Activated CD4-positive, alpha-beta T cell treated with anti-CD3 and anti-CD28 coated beads, Interleukin-2, amount 50 U/mL, for 1 hour (primary cell): ENCODE measurements at regions not wholly inside any gene's neighbourhood (a gene's known extent, or its start where the extent isn't known, plus 50 kb on each side); places are given as distances from the start of the nearest gene placed in this dataset.
"Not testable (repeated sequence)": the region's sequence is repeated elsewhere in the genome, so short reads cannot be mapped to it uniquely, and the experiment has no call there.

Experiments
- DNase-seq: peaks from one replicate; pipeline ENCODE4 v3.0.0-alpha.2; 2020

DNA sequence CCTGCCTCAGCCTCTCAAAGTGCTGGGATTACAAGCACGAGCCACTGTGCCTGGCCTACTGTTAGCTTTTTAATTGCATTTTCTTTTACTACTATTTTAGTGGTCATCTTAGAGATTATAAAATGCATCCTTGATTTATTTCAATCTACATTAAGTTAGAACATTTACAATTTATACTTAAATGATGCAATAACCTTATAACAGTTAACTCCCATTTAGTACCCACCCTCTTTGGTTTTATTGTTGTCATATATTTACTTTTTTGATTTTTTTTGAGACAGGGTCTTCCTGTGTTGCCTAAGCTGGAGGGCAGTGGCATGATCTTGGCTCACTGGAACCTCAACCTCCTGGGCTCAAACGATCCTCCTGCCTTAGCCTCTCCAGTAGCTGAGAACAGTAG lies 77.3 kb downstream of the PPCDC start:
- no peak for DNase-seq

DNA sequence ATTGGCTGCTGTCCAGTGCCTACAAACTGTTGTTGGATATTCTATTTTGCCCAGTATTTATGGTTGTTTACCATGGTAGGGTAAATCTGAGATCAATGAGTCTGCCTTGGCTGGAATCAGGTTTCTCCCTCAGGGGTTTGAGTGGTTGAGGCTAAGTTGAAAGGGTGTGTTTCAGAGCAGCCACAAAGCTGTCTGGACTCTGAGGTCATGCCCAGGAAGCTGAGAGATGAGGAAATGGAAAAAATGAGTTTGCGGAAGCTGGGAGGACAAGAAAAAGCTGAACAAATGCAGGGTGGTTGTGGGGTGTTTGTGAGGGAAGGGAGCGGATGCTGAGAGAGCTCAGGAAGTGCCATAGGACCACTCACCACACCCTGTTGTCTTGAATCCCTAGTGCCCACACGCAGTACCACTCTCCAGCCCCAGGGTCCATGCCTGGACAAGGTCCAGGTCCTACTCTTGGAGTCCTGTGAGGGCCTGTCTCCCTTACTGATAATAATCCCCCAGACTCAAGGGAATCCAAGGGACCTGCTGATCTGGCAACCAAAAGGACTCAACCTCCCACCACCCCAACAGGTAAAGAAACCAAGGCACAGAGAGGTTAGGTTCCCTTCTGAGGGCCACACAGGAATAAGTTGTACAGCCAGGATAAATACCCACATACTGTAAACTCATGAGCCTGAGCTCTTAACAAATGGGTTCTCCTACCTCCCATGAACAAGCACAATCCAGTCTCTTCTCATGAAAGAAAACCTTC lies 81.6 kb downstream of the PPCDC start:
- DNase-seq: no peak

DNA sequence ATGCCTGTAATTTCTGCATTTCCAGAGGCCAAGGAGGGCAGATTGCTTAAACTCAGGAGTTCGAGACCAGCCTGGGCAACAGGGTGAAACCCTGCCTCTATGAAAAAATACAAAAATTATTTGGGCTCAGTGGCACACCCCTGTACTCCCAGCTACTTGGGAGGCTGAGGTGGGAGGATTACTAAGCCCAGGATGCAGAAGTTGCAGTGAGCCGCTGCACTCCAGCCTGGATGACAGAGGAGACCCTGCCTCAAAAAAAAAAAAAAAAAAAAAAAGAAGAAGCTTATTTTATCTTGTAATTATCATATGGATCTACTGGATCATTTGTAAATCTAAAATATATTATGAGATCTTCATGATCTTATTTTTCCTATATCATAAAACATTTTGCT lies 84.1 kb downstream of the PPCDC start:
- no peak for DNase-seq

DNA sequence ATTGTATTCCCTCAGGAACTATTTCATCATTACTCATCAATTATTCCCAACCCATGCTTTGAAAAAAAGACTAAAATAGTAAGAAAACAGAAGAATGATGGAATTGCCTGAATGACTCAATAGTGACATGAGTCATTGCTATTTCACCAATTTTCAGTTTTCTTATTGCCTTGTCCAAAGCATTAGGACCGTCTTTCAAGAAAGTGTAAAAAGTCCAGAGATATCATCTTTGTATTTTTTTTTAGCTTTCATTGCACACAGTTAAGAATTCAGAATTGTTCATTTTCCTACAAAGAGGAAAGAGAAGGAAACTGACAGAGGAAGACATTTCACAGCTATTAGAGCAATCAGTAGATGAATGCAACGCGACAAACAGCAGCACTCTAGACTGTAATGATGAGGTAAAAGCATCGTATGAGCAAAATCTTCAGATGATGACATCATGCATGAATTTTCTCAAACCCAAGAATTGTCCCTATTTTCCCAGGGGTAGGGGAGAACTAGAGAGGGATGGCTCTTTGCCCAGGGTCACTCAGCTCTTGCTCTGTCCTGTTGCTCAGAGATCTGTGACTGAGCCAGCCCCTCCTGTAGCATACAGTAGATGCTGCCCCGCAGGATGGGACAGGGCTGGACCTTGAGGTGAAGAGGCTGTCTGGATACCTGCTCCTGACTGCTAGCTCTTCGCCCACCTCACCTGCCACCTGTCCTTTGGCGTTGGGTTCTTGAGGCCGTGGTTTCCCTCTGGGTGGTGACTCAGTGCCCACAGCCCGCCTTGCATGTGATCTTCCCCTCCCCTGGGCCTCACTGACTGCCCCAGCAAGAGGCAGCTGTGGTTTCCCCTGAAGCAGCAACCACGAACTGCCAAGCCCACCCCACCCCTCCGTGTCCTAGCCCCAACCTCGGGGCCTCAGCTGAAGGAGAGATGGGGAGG lies 84.8 kb downstream of the PPCDC start:
- peak; percentile 25 for DNase-seq

DNA sequence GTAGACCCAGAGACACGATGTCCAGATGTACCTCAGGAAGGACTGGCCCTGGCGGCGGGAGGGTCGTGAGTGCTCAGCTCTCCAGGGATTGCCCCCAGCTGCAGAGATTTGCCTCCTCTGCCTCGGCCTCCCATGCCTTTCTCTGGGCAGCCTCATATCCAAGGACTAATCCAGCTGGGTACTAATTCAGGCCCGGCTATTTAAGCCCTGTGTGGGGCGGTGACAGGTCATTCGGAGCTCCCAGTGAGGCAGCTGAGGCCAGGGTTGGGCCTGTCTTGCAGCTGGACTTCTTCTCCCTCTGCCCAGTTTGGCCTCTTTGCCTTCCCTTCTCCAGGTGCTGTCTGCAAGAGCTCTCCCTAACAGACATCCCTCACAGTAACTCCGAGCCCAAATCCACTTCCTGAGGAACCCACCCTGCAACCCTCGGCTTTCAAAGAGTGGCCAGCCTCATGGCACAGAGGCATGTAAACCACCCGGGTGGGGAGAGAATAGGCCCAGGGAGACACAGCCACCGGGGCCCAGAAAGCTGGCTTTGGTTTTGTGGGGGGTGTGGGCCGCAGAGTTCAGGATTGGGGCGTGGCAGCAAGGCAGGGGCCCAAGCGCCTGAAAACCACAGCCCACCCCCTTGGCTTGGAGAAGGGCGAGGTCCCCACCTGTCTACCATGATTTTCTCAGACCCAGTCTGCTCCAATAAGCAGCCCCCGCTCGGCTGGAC lies 85.8 kb downstream of the PPCDC start:
- DNase-seq: no peak

DNA sequence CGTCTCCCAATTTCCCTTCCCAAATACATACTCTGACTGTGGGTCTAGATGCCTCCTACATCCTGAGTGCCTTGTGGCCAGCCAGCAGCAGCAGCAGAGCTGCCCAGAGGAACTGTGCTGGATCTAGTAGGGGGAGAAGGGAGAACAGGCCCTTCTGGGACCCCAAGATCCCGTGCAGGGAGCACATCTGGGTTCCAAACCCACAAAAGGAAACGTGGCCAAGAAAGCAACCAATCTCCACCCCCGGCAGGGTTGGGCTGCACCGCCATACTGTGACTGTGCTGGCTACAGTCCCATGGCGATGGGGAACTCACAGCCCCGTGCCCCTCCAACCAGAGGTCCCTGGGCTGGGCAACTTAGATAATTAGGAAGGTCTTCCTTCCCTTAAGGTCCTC lies 86.3 kb downstream of the PPCDC start:
- DNase-seq: no peak

DNA sequence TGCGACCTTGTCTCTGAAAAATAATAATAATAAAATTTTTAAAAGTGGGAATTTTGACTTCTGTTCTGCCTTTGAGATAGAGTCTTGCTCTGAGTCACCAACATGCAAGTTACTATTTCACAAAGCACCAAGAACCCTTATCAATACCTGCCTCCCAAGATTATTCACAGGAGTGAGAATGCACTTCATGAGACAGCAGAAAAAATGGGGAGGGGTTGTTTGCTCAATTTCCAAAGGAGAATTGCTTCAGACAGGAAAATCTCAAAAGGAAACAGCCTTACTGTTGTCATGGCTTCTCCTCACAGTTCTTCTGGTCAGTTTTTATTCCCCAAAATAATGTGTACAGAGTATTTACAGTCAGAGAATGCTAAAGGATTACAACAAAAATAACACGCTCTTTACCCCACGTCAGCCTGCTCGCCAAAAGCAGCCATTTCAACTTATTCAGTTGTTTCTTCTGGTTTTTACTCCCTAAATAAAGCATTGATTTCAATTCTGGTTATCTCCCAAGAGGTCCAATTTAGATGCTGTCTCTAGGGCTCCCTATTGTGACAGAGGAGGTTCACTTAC lies 89.0 kb downstream of the PPCDC start:
- DNase-seq: no peak

DNA sequence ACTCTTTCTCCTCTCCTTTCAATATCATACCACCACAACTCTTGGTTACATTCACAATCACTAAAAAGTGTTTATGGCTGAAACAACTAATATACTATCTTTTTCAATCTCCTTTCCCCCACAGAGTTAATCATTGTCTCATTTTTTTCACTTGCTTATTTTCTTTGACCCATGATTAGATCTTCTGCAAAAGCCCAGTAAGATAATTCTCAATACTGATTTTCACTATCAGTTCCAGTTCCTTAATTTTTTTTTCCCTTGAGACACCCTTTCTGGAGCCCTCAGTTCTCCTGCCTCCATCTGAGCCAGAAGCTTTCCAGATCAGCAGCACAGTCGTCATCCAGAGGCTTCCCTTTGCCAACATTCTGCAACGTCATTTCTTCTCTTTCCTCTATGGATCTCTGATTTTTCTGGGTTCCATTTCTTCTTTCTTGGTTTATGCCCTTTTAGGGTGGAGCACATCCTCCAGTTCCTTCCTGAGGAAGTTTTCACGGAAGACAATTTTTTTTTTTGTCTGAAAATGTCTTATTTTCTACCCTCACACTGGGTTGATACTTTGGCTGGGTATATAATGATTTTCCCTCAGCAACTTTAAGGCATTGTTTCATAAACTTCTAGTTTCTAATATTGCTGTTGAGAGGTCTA lies 88.7 kb upstream of the C15orf39 start:
- no peak for DNase-seq

DNA sequence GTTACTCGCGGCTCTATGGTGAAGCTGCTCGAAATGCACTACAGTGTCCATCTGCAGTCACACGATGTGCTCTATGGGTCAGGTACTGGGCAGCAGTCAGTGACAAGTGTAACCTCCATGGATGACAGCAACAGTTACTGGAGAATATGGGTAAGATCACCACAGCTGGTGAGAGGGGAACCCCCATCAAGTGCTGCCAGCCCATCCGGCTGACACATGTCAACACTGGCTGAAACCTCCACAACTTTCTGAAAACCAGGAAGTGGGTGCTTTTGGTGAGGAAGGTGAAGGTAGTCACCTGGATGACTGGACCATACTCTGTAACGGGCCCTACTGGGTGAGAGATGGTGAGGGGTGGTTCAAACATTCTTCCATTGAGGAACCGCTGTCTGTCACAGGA lies 87.4 kb upstream of the C15orf39 start:
- no peak for DNase-seq

DNA sequence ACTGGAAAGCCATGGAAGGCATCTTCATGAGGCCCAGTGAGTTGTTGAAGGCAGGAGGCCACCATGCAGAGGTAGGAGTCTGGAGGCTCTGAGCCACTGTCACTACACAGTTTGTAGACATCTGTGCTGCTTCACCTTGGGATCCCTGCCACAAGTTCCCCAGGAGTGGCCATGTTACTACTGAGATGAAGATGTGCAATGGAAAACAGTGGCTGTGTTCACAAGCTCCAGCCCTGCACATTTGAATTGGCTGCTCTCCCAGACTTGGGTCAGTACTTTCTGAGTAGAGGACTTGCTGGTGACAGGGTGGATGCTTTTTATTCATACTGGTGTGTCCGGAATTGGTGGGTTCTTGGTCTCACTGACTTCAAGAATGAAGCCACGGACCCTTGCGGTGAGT lies 86.9 kb upstream of the C15orf39 start:
- DNase-seq: no peak

DNA sequence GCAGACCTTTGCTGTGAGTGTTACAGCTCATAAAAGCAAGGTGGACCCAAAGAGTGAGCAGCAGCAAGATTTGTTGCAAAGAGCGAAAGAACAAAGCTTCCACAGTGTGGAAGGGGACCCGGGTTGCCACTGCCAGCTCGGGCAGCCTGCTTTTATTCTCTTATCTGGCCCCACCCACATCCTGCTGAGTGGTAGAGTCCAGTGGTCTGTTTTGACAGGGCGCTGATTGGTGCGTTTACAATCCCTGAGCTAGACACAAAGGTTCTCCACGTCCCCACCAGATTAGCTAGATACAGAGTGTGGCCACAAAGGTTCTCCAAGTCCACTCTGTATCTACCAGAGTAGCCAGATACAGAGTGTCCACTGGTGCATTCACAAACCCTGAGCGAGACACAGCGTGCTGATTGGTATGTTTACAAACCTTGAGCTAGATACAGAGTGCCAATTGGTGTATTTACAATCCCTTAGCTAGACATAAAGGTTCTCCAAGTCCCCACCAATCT lies 86.2 kb upstream of the C15orf39 start:
- not testable (repeated sequence) for DNase-seq

DNA sequence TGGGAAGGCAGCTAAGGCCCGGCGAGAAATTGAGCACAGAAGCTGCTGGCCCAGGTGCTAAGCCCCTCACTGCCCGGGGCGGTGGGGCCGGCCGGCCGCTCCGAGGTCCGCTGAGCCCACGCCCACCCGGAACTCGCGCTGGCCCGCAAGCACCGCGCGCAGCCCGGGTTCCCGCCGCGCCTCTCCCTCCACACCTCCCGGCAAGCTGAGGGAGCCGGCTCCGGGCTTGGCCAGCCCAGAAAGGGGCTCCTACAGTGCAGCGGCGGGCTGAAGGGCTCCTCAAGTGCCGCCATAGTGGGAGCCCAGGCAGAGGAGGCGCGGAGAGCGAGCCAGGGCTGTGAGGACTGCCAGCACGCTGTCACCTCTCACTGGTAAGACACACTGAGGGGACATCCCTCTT lies 85.5 kb upstream of the C15orf39 start:
- not testable (repeated sequence) for DNase-seq

DNA sequence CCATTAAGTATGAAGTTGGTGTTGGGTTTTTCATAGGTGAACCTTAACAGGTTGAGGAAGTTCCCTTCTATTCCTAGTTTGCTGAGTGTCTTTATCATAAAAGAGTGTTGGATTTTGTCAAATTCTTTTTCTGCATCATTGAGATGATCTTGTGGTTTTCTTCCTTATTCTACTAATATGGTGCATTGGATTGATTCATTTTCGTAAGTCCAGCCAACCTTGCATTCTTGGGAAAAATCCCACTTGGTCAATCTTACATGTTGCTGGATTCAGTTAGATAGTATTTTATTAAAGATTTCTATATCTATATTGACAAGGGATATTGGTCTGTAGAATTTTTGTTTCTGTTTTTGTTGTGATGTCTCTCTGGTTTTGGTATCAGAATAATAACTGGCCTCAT lies 83.7 kb upstream of the C15orf39 start:
- no peak for DNase-seq

DNA sequence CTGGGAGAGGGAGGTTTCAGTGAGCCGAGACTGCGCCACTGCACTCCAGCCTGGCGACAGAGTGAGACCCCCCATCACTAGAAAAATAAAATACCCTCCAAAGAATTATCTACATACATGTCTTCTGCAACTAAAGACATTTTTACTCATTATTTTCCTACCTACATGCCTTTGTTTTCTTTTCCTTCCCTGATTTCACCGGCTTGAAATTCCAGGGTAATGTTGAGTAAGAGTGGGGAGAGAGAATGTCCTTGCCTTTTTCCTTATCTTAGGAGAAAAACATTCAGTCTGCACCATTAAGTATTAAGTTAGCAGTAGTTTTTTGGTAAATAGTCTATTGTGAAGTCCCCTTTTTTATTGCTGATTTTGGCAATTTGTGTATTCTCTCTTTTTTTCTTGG lies 82.4 kb upstream of the C15orf39 start:
- DNase-seq: not testable (repeated sequence)

DNA sequence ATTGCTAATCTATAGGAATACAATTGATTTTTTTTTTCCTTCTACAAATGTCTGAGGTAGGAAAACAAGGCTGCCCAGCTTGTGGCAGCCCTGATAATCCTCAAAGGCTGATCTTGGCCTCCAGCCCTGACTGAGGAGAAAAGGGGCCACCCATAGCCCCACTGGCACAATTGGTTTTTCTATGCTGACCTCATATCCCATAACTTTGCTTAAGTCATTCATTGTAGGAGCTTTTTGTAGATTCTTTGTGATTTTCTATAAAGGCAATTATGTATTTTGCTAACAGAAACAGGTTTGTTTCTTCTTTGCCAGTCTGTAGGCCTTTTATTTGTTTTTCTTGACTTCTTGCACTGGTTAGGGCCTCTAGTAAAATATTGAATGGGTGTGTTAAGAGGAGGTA lies 80.2 kb upstream of the C15orf39 start:
- no peak for DNase-seq

DNA sequence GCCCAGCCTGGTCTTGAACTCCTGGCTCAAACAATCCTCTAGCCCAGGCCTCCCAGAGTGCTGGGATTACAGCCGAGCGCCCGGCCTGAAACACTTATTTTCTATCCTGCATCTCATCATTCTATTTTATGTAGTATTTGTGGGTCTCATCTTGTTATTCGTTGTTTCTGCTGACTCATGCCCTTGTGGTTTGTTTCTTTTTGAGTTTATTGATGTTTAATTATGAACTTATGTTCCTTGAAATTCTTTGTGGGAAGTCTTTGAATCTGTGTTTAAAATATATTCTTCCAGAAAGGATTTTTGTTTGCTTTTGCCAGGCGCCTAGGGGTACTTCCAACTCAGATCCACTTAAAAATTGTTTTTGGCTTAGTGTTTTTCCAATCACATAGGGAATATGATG lies 78.3 kb upstream of the C15orf39 start:
- DNase-seq: no peak

DNA sequence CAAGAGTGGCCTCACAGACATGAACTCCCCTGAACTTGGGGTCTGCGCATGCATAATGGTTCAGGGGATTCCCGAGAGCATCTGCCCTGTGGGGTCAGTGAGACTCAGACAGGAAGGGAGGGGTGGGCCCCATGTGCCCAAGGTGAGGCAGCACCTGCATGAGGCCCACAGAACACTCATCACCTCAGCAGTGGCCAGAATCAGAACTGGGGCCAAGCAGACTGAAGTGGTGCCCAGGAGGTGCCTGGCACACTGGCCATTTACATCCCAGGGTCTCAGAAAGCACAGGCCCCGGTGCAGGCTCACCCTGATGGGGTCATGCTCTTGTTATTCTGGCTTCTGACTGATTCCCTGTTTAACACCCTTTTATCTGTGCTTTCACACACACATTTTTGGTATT lies 77.4 kb upstream of the C15orf39 start:
- DNase-seq: not testable (repeated sequence)

DNA sequence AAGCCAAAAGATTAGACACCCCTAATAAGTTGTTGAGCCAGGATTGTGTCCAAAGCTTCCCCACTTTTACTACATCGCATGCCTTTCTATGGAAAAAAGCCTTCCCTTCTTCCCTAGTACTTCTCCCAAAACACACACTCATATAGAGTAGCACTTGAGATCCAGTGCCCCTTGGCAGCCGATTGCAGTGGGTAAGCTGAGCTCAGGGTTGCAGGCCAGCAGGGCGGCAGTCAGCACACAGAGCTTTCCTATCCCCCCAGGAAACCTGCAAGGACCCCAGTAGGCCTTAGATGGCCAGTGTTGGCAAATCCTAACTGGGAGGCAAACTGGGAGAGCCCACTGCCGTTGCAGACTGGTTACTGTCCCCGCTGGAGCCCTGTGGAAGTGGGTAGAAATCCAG lies 75.7 kb upstream of the C15orf39 start:
- no peak for DNase-seq

DNA sequence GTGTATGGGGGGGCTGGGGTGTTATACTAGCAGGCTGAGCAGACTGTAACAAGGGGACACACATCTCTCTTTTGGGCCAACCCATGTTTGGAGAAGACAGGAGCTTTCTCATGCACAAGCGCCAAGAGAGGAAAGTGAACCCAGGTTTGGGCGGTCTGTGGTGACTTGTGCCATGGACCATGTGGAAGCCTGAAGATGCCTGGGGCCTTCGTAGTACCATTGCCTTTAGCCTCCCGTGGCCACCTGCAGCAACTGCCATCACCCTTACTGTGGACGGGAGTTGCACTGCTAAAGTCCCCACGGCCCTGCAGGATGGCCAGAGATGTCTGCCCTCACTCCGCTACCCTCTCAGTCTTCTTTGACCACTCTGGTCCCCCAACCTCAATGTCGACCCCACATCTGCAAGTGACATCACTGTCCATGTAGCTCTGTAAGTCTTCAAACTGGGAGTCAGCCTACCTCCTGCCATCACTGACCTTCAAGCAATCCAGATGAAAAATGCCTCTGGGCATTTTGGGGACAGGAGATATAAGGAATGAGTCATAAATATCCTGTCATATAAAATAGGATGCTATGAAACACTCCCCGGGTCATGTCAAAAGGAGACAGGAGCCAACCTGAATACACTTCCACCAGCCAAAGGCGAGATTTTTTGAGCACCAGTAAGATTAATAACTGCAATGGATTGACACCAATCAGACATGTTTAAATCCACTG lies 74.7 kb upstream of the C15orf39 start:
- DNase-seq: no peak

DNA sequence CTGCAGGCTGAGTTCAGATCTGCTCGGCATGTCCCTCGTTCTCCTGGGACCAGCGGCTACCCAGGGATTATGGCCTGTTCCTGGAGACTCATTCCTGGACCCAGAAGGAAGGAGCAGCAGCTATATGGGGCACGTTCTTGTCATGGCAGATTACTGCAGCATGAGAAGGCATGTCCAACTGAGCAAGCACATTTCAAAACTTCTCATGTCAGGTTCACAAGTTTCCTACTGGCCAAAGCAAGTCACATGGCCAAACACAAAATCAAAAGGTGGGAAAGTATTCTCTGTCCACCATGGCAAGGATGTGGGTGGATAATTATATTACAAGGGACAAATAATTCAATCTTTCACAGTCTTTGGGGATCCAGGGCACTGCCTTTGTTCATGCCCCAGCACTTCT lies 71.9 kb upstream of the C15orf39 start:
- DNase-seq: no peak

DNA sequence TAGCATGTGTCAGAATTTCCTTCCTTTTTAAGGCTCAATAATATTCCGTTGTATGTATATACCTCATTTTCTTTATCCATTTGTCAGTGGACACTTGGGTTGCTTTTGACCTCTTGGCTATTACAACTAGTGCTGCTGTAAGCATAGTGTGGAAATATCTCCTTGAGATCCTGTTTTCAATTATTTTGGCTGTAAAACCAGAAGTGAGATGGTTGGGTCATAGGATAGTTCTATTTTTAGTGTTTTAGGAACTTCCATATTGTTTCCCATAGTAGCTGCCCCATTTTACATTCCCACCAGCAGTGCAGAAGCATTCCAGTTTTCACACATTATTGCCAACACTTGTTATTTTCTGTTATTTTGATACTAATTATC lies 70.4 kb upstream of the C15orf39 start:
- DNase-seq: no peak

DNA sequence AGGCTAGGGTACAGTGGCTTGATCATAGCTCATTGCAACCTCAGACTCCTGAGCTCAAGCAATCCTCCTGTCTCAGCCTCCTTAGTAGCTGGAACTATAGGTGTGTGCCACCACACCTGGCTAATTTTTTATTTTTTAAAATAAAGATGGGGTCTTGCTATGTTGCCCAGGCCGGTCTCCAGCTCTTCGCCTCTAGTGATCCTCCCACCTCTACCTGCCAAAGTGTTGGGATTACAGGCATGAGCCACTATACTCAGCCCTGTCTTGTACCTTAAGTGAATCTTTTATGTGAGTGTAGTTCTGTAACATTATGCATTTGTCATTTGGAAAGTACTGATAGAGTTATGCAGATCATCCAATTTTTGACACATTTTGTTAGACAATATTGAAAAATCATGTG lies 66.9 kb upstream of the C15orf39 start:
- DNase-seq: no peak
